Pancreas (tissue), 10 donors: ENCODE measurements at regions not wholly inside any gene's neighbourhood (a gene's known extent, or its start where the extent isn't known, plus 50 kb on each side); places are given as distances from the start of the nearest gene placed in this dataset.

ENCODE experiments used
- ATAC-seq, 4 donors: fragments of 200-7000 bp; cut with Tn5 transposase; one replicate each; pipeline versions ENCODE4 v1.8.0 to v1.9.1; 2020; ENCODE audit warnings: mild to moderate bottlenecking in 4 of 4, moderate library complexity in 4 of 4
- DNase-seq, 6 donors: peaks; one replicate each; pipeline ENCODE4 v3.0.0-alpha.2; 2020
- FAIRE-seq: peaks from 2 replicates; lab custom pipeline; 2012; peaks lifted over from hg19 to GRCh38; lab: Jason Lieb, UNC
- H3K27ac ChIP-seq, 4 donors: fragments of 200-600 bp; sonication (generic); 1 replicate in 3 of 4; 2 replicates in 1 of 4; pipeline versions ENCODE4 v1.5.0 to v1.8.0; 2020
- H3K27me3 ChIP-seq, 4 donors: fragments of 200-600 bp; one replicate each; pipeline ENCODE4 v1.8.0; 2021
- H3K36me3 ChIP-seq, 3 donors: fragments of 200-600 bp; sonication (generic) in 1 of 3; one replicate each; pipeline versions ENCODE4 v1.5.0 to v1.8.0; 2020 to 2021
- H3K4me1 ChIP-seq, 3 donors: fragments of 200-600 bp; one replicate each; pipeline ENCODE4 v1.8.0; 2021
- H3K4me3 ChIP-seq, 4 donors: fragments of 200-600 bp; sonication (generic) in 2 of 4; one replicate each; pipeline versions ENCODE4 v1.5.0 to v1.8.0; 2020 to 2021
- H3K9me3 ChIP-seq, 4 donors: fragments of 200-600 bp; one replicate each; pipeline ENCODE4 v1.8.0; 2021
- CTCF ChIP-seq, 4 donors: fragments of 200-600 bp; sonication (generic) in 3 of 4; IDR thresholded peaks; one replicate each; pipeline versions ENCODE4 v1.5.0 to v1.8.0; 2021; ENCODE audit warnings: antibody characterized with exemption in 4 of 4
- WGBS, 2 donors: extraction: QIAGEN DNeasy Blood & Tissue Kit; methylation state at CpG; one replicate each; pipeline ENCODE4 v1.1.7; 2013; 5-methylcytosine and 5-hydroxymethylcytosine counted together
- intact Hi-C, 3 donors: fragments of 100-400 bp; cut with DNase I; formaldehyde crosslinking; loops; one replicate each; pipeline versions ENCODE4 v1.11.1 to v1.14.2; 2022
- donor health status: healthy with polysubstance abuse.
- donor health status: DM: no; HTN: no; CAD: no; lungs with moderate emphysema.
- donor health status: DM: no; HTN: no; CAD: no.
- donor health status: control.
- donor health status: control.
- donor health status: Bipolar disorder and iron deficiency.
- donor health status: DM: yes; HTN: yes; CAD: no.
- donor health status: DM: no; HTN: no; CAD: no.
- donor health status: DM: no; HTN: no; CAD: no.
- donor health status: DM: yes; HTN: yes; CAD: no.

GRCh38 chr11:92349486-92350156 is 125.0 kb downstream of the FAT3 start:
- H3K9me3 ChIP-seq, result no peaks in the 10 kb centered on the region
- FAIRE-seq (no peak), ATAC-seq (no peak), DNase-seq (no peak)
- no peak overlapping the region for H3K4me3 ChIP-seq
- TF ChIP-seq CTCF (IDR thresholded peaks at IDR 0.05), result no peak
- no peaks in the 10 kb centered on the region for H3K36me3 ChIP-seq
- H3K4me1 ChIP-seq, result no peaks in the 10 kb centered on the region
- no peak overlapping the region for H3K27ac ChIP-seq
- peaks cover 0 to 4% (median 0%) of the 10 kb centered on the region in 4 donors for H3K27me3 ChIP-seq
- WGBS, 2 donors, result 69 to 79% methylated on average over 4 of the region's 4 CpGs
- intact Hi-C loops, result no loop called here

GRCh38 chr11:92357344-92357743 is 132.7 kb downstream of the FAT3 start:
- no peak for TF ChIP-seq CTCF (IDR thresholded peaks at IDR 0.05)
- Histone ChIP-seq H3K36me3 (no peaks in the 10 kb centered on the region), H3K4me1 (no peaks in the 10 kb centered on the region), H3K27ac (peak overlapping the region in 2 of 4 donors; percentile 6 to 17), H3K4me3 (no peak overlapping the region), H3K27me3 (no peaks in the 10 kb centered on the region), H3K9me3 (no peaks in the 10 kb centered on the region)
- ATAC-seq (peak in 3 of 4 donors; percentile 69 to 80 (median 72)), DNase-seq (no peak), FAIRE-seq (no peak)
- intact Hi-C loops, result no loop called here

GRCh38 chr11:92357841-92358240 is 133.2 kb downstream of the FAT3 start:
- intact Hi-C loops, result no loop called here
- Histone ChIP-seq H3K4me1 (no peaks in the 10 kb centered on the region), H3K27ac (peak overlapping the region in 1 of 4 donors; percentile 17), H3K27me3 (no peaks in the 10 kb centered on the region), H3K36me3 (no peaks in the 10 kb centered on the region), H3K4me3 (no peak overlapping the region), H3K9me3 (no peaks in the 10 kb centered on the region)
- FAIRE-seq, result no peak
- no peak for ATAC-seq
- 79 to 89% methylated on average over 2 of the region's 2 CpGs for WGBS, 2 donors
- DNase-seq, result no peak
- TF ChIP-seq CTCF (IDR thresholded peaks at IDR 0.05), result no peak

- no peak for ATAC-seq
- intact Hi-C loops, result no loop called here
Measured at GRCh38 chr11:92361551-92361950, 136.9 kb downstream of the FAT3 start.

More at GRCh38 chr11:92361551-92361950, 136.9 kb downstream of the FAT3 start:
- H3K4me3 ChIP-seq, result no peak overlapping the region
- DNase-seq (no peak), FAIRE-seq (no peak)
- no peaks in the 10 kb centered on the region for H3K4me1 ChIP-seq
- H3K9me3 ChIP-seq, result no peaks in the 10 kb centered on the region
- no peaks in the 10 kb centered on the region for H3K36me3 ChIP-seq
- no peaks in the 10 kb centered on the region for H3K27me3 ChIP-seq
- TF ChIP-seq CTCF (IDR thresholded peaks at IDR 0.05), result no peak
- 65 to 80% methylated on average over 2 of the region's 2 CpGs for WGBS, 2 donors
- no peak overlapping the region for H3K27ac ChIP-seq
